Islet of Langerhans (tissue), 1 donor: ENCODE measurements at regions not wholly inside any gene's neighbourhood (a gene's known extent, or its start where the extent isn't known, plus 50 kb on each side); places are given as distances from the start of the nearest gene placed in this dataset.
A peak's percentile ranks its signal among the peaks of the same experiment; 100 is the strongest.

Experiments
- FAIRE-seq: peaks from one replicate; lab custom pipeline; 2011; peaks lifted over from hg19 to GRCh38; lab: Jason Lieb, UNC

DNA sequence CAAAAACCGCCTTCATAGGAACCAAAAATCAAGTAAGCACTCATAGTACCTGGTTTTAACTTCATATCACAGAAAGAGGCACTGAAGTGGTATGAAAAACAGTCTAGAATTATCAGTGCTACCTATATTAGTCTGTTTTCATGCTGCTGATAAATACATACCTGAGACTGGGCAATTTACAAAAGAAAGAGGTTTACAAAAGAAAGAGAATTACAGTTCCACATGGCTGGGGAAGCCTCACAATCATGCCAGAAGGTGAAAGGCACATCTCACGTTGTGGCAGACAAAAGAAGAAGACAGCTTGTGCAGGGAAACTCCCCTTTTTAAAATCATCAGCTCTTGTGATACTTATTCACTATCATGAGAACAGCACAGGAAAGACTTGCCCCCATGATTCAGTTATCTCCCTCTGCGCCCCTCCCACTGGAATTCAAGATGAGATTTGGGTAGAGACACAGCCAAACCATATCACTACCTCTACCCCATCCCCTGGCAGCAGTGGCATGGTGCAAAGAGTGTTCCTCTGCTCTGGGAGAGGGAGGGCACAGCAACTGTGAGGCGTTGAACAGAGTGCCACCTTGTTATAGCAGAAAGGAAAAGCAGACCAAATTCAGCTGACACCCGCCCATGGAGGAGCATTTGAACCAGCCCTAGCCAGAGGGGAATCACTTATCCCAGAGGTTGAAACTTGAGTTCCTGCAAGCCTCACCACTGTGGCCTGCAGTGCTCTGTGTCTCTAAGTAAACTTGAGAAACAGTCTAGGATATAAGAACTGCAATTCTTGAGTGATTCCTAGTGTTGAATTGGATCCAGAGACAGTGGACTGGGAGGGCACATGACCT lies 61.9 kb upstream of the PTPRZ1 start:
- no peak for FAIRE-seq

DNA sequence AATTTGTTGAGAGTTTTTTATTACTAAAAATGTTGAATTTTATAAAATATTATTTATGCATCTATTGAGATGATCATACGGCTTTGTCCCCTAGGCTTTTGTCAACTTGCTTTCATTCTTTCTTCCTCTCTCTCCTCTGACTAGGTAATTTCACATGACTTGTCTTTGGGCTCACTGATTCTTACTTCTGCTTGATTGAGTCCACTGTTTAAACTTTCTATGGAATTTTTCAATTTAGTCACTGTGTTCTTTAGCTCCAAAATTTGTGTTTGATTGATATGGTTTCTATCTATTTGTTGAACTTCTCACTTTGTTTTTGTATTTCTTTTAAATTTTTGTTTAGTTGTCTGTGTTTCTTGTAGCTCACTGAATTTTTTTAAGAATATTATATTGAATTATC lies 65.9 kb upstream of the PTPRZ1 start:
- no peak for FAIRE-seq

DNA sequence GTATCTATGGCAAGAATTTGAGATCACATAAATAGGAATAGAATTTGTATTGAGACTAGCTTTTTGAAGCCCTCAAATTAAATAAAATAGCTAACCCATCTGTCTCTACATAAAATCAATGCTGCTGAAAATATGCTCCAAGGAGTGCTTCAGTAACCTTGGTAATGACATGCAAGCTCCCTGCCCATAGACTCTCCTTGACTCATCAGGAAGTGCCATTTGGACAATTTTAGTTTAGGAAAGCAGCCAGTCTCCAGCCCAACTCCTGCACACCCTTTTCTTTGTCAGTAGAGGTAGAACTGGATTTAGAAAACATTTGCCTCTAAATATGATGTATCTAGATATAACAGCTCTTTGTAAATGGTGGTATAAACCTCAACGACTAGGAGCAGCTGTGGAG lies 69.9 kb upstream of the PTPRZ1 start:
- peak; percentile 58 for FAIRE-seq

DNA sequence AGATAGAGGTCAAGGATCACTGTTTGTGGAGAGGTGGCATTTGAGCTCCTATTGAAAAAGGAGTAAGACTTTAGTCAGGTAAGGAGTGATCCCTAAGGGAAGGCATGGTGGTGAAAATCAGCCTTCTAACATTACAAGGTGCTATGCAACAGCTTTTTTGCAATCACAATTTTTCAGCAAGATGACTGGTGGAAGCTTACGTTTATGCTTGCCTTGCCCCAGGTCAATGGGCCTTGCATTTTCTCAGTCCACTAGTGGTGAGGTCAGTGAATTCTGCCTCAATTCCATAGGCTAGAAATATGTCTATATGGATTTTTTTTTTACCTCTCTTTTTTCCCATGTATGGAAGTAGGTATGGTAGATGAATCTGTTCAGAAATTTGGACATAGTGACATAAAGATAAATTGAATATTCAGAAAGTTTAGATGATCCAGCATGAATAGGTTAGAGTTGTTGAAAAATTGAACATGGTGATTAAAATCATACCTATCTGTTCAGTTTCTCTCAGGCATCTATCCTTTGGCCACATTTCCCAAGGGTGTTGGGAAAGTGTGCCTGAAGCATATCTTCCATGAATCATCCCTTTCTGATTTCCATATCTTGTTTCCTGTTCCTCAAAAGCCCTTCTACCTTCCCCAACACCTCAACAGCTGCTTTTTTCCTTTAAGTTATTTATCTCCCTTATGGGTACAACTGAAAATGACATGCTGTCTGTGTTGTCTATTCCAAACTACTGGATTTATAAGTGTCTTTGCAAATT lies 71.9 kb upstream of the PTPRZ1 start:
- FAIRE-seq: no peak

DNA sequence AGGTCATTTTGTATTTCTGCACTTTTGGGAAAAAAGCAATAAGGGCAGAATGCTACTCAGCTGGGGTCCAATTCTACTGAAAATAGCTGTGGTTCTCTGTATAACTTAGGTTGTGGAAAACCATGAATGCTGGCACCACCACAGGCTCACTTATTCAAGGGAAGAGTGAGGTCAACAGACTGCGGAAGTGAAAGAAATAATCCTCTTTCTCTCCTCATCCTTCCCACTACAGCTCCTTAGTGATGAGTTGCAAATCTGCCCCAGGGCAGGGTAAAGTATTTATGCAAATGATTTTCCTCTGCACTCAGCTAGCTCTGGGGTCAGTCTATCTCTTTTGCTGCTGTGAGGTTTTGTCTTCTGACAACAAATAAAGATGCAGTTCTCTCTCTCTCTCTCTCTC lies 74.1 kb upstream of the PTPRZ1 start:
- no peak for FAIRE-seq

DNA sequence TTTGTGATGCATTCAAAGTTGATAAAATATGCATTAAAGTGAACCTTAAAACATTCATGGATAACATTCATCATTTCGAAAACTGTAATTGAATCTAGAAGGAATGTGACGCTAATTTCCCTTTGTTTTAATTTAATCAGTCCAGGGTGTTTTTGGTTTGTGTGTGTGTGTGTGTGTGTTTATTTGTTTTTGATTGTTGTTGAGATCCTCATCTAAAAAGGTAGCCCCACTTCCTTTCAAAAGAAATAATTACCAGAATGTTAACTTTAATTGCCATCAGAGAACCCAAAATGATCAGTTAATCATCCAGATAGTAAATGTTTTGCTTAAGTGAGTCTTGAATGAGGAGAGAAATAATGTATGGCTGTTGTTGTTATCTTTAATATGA lies 74.5 kb upstream of the PTPRZ1 start:
- FAIRE-seq: no peak

DNA sequence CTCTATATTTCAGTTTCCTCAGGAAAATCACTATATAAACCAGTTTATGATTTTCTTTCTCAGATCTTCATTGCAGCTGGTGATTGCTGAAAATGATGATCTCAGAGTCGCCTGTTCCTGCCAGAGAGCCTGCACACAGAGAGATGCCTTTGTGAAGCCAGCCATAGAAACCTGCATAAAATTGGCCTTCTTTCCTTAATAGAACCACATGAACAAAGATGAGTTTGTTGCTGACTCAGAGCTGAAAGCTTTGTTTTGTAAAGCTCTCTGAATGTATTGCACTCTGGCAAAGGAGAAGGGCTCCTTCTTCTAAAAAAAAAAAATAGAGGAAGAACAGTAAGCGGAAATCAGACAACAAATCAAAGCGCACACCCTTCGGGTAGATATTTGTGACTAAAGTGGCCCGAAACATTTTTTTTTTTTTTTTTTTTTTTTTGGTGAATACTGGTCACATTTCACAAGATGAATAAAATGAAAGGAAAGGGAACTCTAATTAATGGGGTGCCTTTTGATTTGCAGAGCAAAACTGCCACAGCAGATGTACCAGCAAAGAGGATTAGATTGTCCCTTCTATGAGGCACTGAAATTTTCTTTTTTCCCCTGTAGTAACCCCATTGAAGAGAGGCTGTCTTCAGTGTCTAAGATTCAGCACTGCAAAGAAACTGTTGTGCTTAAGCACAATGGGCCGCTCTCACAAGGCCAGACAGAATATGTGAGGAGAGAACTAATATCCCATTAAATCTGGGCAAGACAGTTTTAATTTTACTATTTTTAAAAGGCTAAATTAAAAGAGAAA lies 75.1 kb upstream of the PTPRZ1 start:
- no peak for FAIRE-seq

DNA sequence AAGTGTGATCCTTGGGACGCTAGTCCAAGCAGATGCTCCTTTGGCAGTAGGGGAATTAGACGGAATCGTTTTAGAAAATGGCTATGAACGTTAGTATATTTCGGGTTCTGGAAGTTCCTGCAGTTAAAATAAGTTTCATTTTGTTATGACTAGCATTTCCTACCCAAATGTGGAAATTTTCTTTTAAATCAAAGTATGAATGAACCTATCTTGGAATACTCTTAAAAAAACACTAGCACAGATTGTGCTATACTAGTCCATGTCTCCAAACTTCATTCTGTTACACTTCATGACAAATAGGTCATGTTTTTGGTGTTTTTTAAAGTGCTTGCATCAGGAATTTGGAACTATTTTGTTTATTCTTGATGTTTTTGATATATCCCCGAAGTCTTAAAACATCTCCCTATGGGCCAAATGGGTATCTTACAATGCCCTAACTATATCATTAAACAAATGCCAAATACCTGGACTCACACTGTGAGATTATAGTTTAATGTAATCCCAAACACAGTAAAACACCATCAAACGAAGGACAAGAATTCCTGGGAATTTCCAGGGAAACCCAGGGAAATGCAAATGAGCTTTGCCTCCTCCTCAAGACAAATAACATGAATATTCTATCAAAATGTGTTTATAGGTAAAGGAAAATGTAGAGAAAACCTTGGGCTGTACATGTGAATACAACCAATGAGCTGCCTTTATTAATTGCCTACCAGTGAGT lies 75.9 kb upstream of the PTPRZ1 start:
- FAIRE-seq: no peak

DNA sequence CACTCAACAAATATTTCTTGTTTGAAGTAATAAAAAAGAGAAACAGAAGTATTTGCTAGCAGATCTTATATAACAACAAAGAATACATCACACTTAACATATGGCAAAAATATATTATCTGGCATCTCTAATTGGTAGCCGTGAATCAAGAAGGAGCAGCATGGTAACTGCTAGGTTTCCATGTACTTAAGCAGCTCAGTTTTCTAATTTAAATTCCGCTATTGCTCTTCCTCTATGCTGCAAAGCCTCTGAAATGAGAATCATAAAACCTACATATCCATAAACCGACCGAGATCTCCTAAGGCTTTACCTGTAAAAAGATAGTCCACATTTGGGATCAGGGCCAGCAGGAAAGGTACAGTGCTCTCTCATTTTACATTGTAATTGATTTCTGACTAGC lies 76.6 kb upstream of the PTPRZ1 start:
- FAIRE-seq: no peak

DNA sequence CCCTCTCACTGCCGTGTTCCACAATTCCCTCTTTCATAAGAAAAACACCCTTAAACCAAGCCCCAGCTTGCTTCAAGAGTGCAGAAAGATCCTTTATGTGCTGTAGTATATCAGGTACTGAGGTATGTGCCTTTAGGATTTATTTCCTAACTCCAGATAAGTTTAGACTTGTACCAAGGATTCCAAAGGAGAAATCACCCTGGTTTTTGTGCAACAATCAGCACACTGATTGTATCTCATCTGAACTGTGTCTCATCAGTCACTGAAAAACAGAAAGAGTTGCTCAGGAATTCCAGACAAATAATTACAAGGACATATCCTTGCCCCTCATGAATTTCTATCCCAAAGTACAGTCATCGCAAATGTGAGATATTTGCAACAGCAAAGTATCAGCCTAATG lies 77.2 kb upstream of the PTPRZ1 start:
- FAIRE-seq: no peak

DNA sequence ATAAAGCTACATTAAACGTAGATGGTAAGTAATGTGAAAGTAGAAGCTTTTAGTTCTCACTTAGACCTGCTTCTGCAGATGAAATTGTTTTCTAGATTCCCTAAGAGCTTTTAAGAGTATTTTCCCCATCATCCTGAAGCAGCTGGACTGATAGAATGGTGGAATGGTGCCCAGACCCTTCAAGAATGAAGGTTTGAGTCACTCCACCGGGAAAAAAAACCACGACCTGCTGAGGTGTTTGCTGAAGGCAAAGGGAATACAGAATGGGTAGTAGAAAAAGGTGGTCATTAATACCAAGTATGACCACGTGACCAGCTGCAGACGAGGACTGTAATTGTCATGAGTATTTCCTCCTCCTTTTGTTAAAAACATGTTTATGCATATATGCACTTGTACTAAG lies 79.2 kb upstream of the PTPRZ1 start:
- no peak for FAIRE-seq

DNA sequence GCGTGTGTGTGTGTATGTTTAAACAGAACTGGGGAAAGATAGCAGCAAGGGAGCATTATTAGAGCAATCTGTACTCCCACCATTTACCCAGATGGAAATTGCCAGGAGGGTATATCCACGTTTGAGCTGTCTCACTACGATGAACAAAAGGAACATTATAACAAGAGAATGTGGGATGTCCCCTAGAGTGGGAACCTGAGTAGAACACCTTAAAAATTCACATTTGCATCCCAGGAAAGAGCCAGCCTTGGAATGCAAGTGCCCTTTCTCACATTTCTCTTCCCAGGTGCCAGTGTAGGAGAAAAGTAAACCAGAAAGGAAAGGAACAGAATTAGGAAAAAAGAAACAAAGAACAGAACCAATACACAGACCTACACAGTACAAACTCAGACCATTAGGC lies 95.3 kb upstream of the PTPRZ1 start:
- no peak for FAIRE-seq

DNA sequence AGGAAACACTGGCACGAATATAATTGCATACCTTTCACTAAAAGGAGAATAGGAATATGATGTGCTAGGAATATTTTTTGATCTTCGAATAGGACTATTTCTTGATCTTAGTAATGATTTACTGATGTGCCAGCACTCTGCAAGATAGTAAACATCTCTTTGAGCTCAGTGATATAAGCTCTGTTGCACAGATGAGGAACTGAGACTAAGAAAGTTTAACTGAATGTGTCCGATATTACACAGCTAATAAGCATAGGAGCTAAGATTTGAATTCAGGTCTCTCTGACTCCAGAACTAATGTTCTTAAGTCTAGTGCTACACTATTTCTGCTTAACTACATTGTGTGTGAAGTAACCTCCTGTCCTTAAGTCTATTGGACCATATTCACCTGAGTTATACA lies 98.4 kb upstream of the PTPRZ1 start:
- FAIRE-seq: no peak

DNA sequence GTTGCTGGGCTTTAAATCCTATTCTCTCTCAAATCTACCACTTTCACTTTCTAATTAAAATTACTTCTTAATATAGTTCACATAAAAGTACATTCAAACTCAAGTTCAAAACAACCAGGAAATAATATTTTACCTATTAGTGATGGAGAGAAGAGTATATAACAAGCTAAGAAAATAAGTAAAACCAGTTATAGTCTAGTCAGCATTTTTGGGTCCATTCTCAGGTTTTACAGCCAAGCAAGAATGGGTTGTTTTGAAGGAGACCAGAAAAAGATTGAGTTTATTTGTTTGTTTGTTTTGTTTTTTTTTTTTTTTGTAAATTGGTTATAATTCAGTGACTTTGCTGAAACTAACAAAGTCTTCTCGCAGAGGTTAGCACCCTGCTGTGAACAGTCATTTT lies 106.3 kb upstream of the PTPRZ1 start:
- FAIRE-seq: no peak

DNA sequence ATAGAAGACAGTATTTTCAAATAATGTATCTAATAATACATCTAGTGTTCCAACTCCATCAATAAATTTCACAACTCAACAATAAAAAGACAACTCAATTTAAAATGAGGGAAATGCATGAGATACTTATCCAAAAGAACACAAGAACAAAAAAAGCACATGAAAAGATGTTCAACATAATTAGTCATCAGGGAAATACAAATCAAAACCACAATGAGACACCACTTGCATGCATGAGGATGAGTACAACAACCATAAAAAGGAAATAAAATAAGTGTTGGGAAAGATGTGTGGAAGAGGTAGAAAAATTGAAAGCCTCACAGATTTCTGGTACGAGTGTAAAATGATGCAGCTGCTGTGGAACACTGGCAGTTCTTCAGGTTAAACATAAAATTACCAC lies 111.6 kb upstream of the PTPRZ1 start:
- FAIRE-seq: no peak

DNA sequence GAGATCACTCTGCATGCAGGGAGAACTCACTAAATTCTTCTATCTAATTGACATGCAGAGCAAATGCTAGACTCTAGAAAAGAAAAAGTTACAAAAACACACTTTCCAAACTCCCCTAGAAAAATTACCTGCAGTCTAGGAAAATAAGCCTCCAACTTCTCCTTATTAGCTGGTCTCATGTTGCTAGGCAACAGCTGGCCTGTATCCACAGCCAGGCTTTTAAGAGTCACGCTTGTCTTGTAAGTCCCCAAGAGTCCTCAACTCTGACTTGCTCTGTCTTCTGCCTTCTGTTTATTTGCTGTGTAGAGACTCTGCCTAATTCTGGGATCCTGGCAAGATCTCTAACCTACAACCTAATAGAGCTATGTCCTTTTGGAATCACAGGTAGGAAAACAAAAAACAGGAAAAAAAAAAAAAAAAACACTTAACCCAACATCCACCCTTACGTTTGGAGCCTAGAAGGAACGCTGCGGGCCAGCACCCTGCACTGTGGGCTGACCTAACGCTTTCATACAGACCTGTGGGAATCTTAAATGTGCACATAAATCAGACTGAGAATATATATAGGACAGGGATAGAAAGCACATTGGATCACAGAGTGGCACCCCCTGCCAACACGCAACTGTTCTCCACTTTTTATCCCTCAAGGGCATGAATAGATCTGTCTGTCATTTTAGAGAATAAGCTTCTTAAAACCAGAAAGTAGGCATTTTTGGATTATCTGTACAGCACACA lies 117.0 kb upstream of the PTPRZ1 start:
- no peak for FAIRE-seq

DNA sequence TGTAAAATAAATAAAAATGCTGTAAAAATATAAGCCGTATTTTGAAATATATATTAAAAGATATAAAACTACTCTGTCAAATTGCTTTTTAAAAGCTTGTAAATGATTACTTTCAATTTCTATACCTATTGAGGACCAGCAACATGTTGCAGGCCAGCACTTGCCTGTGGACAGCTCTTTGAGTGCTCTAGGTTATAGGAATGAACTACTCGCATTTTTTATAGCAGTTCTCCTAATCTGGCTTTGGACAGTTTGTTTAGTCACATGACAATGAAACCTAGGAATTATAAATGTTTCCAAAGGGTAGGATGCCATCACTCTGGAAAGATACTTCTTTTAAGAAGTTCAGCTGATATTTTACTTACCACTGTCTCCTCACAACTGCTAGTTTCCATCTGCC lies 117.7 kb upstream of the PTPRZ1 start:
- FAIRE-seq: peak; percentile 27

DNA sequence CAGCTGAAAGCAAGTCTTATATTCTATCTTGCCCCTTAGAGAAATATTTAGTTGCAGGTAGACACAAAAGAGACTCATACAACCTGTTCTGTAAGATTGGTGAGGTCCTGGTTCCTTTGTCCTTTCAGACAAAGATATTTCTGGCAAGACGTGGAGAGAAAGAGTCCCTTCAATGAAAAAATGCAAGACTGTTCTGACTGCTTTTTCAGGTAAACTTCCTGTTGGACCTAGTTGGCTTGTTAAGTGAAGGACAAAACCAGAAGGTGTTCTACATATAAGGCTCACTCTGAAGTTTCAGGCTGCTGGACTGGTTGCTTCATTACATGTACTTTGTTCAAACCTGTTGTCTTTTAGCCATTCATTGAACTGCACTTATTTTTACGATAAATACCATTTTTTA lies 119.0 kb upstream of the PTPRZ1 start:
- FAIRE-seq: no peak

DNA sequence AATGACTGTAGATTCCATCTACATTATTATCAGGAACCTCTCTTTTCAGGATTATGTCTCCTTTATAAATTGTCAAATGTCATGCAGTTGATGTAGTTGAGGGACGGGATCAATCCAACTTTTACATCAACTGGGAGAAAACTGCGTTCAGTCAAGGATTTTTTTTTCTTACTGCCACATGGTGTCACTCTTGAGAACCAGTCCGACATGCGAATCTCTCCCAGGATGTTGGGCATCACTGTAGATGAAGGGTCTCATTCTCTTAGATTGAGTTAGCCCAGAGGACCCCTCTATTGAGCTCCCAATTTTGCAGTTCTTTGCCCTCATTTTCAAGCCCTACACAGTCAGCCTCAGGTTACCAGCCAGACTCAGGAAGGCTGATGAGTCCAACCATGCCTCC lies 120.3 kb upstream of the PTPRZ1 start:
- peak; percentile 60 for FAIRE-seq

DNA sequence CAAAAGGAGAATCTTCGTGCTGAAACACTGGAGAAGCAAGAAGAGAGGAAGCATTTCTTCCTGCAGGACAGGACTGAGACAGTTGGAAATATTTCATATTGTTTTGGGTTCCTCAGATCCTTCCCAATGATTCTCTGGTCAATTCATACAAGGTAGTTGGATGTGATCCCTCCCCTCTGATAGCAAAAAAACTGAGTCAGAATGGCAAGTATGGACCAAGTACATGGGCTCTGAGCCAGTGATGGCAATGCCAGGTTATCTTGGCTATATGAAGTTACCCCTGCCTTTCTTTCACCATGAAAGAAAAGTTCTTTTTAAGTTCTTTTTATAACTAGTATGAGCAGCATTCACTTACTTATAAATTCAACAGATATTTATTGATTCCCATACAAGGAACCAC lies 124.4 kb upstream of the PTPRZ1 start:
- no peak for FAIRE-seq

DNA sequence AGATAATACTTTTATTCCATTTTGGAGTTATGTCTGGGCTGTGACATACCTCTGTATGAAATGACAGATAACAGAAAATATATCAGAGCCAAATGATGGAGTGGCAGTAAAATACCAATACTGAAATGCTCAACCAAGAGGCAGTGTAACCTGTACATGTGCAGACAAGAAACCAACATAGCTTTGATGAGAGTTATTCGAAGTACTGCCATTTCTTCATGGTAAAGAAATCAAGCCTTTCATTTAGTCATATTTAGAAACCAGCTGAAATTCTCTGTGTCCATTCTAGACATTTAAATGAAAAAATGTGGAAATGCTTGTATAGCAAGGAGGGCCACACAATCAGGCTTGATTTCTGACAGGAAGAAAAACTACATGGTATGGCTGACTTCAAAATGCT lies 127.1 kb upstream of the PTPRZ1 start:
- FAIRE-seq: peak; percentile 36

DNA sequence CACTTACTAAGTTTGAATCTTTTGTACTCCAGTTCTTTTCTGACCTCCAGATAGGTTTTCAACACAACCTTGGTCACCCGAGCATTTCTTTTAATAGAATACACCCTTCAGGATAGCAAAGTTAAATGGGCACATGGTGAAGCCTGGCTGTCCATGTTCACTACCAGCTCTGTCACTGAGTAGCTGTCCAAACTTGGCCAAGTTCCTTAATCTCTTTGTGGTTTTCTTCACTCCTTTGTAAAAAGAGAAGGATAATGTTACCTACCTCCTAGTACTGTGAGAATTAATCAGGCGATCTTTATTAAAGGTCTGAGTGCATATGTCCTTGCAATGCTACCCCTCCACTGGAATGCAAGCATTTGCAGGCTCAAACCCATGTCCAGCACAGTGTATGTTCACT lies 128.1 kb upstream of the PTPRZ1 start:
- FAIRE-seq: no peak
